ENCODE measurements at regions not wholly inside any gene's neighbourhood (a gene's known extent, or its start where the extent isn't known, plus 50 kb on each side); places are given as distances from the start of the nearest gene placed in this dataset.

DNA sequence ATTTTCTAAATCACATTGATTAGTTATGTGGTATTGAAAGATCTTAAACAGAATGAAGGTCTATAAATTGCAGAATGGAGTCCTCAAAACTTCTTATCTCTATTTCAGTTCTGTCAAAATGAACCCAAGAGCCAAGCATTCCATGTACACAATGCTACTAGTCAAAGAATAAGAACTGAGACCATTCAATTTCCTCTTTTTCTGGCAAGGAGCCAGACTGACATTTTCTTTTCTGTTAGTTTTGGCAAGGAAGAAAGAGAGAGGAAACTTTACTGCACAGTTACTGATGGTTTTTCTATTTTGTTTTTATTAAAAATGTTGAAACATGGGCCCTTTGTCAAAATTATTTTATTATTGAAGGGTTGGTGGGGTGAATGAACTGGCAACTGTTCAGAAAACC, 181.8 kb upstream of the FERD3L start:
- TF ChIP-seq, protein P1, sequence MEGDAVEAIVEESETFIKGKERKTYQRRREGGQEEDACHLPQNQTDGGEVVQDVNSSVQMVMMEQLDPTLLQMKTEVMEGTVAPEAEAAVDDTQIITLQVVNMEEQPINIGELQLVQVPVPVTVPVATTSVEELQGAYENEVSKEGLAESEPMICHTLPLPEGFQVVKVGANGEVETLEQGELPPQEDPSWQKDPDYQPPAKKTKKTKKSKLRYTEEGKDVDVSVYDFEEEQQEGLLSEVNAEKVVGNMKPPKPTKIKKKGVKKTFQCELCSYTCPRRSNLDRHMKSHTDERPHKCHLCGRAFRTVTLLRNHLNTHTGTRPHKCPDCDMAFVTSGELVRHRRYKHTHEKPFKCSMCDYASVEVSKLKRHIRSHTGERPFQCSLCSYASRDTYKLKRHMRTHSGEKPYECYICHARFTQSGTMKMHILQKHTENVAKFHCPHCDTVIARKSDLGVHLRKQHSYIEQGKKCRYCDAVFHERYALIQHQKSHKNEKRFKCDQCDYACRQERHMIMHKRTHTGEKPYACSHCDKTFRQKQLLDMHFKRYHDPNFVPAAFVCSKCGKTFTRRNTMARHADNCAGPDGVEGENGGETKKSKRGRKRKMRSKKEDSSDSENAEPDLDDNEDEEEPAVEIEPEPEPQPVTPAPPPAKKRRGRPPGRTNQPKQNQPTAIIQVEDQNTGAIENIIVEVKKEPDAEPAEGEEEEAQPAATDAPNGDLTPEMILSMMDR (IDR thresholded peaks at IDR 0.05; ENCODE audit: insufficient read depth, low read depth, low read length), result no peak
- TF ChIP-seq EZH2 (IDR thresholded peaks at IDR 0.05; ENCODE audit: insufficient read depth, low read length), result no peak
